NT2/D1 (cell line): ENCODE measurements at regions not wholly inside any gene's neighbourhood (a gene's known extent, or its start where the extent isn't known, plus 50 kb on each side); places are given as distances from the start of the nearest gene placed in this dataset.
"Not testable (repeated sequence)": the region's sequence is repeated elsewhere in the genome, so short reads cannot be mapped to it uniquely, and the experiment has no call there.

ENCODE experiments used
- DNase-seq: peaks from one replicate; pipeline ENCODE4 v3.0.0-alpha.2; 2011; ENCODE audit warnings: low read depth, low spot score
- H3K27me3 ChIP-seq: 2 replicates; pipeline ENCODE4 v1.6.0; 2011; ENCODE audit warnings: mild to moderate bottlenecking; ENCODE audit not compliant: insufficient read length, insufficient read depth
- H3K36me3 ChIP-seq: 2 replicates; pipeline ENCODE4 v1.6.1; 2011; ENCODE audit warnings: mild to moderate bottlenecking, low read length, mixed read lengths; ENCODE audit not compliant: insufficient read depth, insufficient read length
- H3K4me1 ChIP-seq: 2 replicates; pipeline ENCODE4 v1.5.1; 2011; ENCODE audit not compliant: insufficient read depth, insufficient read length
- H3K4me3 ChIP-seq: 2 replicates; pipeline ENCODE4 v1.5.1; 2011; ENCODE audit warnings: low read depth; ENCODE audit not compliant: insufficient read length
- H3K9ac ChIP-seq: 2 replicates; pipeline ENCODE4 v1.6.0; 2011; ENCODE audit warnings: low read depth; ENCODE audit not compliant: insufficient read length
- H3K9me3 ChIP-seq: 2 replicates; pipeline ENCODE4 v1.5.1; 2011; ENCODE audit warnings: mild to moderate bottlenecking, low read length; ENCODE audit not compliant: insufficient read depth
- SUZ12 ChIP-seq: IDR thresholded peaks from 2 replicates; pipeline ENCODE4 v1.6.1; 2011; ENCODE audit not compliant: insufficient read length, insufficient read depth; ENCODE audit errors: extremely low read depth
- YY1 ChIP-seq: IDR thresholded peaks from 2 replicates; pipeline ENCODE4 v1.6.1; 2011; ENCODE audit not compliant: insufficient read length, insufficient read depth
- ZNF274 ChIP-seq: IDR thresholded peaks from 2 replicates; pipeline ENCODE4 v1.6.1; 2011; ENCODE audit warnings: mild to moderate bottlenecking, low read depth, low read length

- no peaks in the 10 kb centered on the region for H3K27me3 ChIP-seq
- no peak for DNase-seq
- H3K36me3 ChIP-seq = no peaks in the 10 kb centered on the region
Observed at GRCh38 chr2:220814441-220814840, 757.7 kb downstream of the EPHA4 start.

GRCh38 chr2:220815698-220816097 lies 756.4 kb downstream of the EPHA4 start:
- H3K27me3 ChIP-seq = no peaks in the 10 kb centered on the region
- no peak for TF ChIP-seq SUZ12
- no peak for TF ChIP-seq ZNF274
- no peak for TF ChIP-seq YY1
- H3K9me3 ChIP-seq = 0 out of 2 replicates have a peak, but pooled peaks cover 9% of the 10 kb centered on the region
- no peaks in the 10 kb centered on the region for H3K4me1 ChIP-seq
- H3K36me3 ChIP-seq = no peaks in the 10 kb centered on the region
- no peak overlapping the region for H3K4me3 ChIP-seq
- no peak overlapping the region for H3K9ac ChIP-seq
- no peak for DNase-seq

More at GRCh38 chr2:220814441-220814840, 757.7 kb downstream of the EPHA4 start:
- no peak overlapping the region for H3K9ac ChIP-seq
- 0 out of 2 replicates have a peak, but pooled peaks cover 9% of the 10 kb centered on the region for H3K9me3 ChIP-seq
- no peaks in the 10 kb centered on the region for H3K4me1 ChIP-seq
- no peak for TF ChIP-seq SUZ12
- no peak for TF ChIP-seq YY1
- TF ChIP-seq ZNF274 = no peak
- H3K4me3 ChIP-seq = no peak overlapping the region

GRCh38 chr2:220821683-220822082 lies 750.4 kb downstream of the EPHA4 start:
- TF ChIP-seq SUZ12 = no peak
- TF ChIP-seq YY1 = no peak
- TF ChIP-seq ZNF274 = no peak
- H3K4me1 ChIP-seq = no peaks in the 10 kb centered on the region
- no peak overlapping the region for H3K9ac ChIP-seq
- DNase-seq = no peak
- H3K4me3 ChIP-seq = no peak overlapping the region
- H3K36me3 ChIP-seq = no peaks in the 10 kb centered on the region
- 0 out of 2 replicates have a peak, but pooled peaks cover 9% of the 10 kb centered on the region for H3K9me3 ChIP-seq
- no peaks in the 10 kb centered on the region for H3K27me3 ChIP-seq

- H3K4me3 ChIP-seq, H3K9ac ChIP-seq, DNase-seq, H3K9me3 ChIP-seq, H3K36me3 ChIP-seq, H3K4me1 ChIP-seq, H3K27me3 ChIP-seq: not testable (repeated sequence)
Observed at GRCh38 chr2:220823590-220823989, 748.5 kb downstream of the EPHA4 start.

GRCh38 chr2:220833446-220833845 lies 738.7 kb downstream of the EPHA4 start:
- H3K9ac ChIP-seq = no peak overlapping the region
- TF ChIP-seq YY1 = no peak
- no peak for TF ChIP-seq ZNF274
- no peak for TF ChIP-seq SUZ12
- H3K4me1 ChIP-seq = no peaks in the 10 kb centered on the region
- no peaks in the 10 kb centered on the region for H3K9me3 ChIP-seq
- DNase-seq = no peak
- H3K4me3 ChIP-seq = no peak overlapping the region
- no peaks in the 10 kb centered on the region for H3K36me3 ChIP-seq
- no peaks in the 10 kb centered on the region for H3K27me3 ChIP-seq

GRCh38 chr2:220835583-220835982 lies 736.5 kb downstream of the EPHA4 start:
- TF ChIP-seq YY1 (no peak), ZNF274 (no peak), SUZ12 (no peak)
- Histone ChIP-seq H3K27me3 (no peaks in the 10 kb centered on the region), H3K36me3 (no peaks in the 10 kb centered on the region), H3K4me3 (no peak overlapping the region), H3K9me3 (no peaks in the 10 kb centered on the region), H3K9ac (no peak overlapping the region), H3K4me1 (no peaks in the 10 kb centered on the region)
- DNase-seq = no peak

- Histone ChIP-seq H3K9ac (no peak overlapping the region), H3K4me1 (no peaks in the 10 kb centered on the region), H3K27me3 (no peaks in the 10 kb centered on the region), H3K36me3 (no peaks in the 10 kb centered on the region), H3K9me3 (no peaks in the 10 kb centered on the region), H3K4me3 (no peak overlapping the region)
- TF ChIP-seq SUZ12 = no peak
- TF ChIP-seq YY1 = no peak
- no peak for DNase-seq
Observed at GRCh38 chr2:220837226-220837625, 734.9 kb downstream of the EPHA4 start.

- TF ChIP-seq ZNF274 (no peak), YY1 (no peak), SUZ12 (no peak)
- Histone ChIP-seq H3K36me3 (no peaks in the 10 kb centered on the region), H3K9ac (no peak overlapping the region), H3K4me1 (no peaks in the 10 kb centered on the region), H3K4me3 (no peak overlapping the region), H3K9me3 (no peaks in the 10 kb centered on the region), H3K27me3 (no peaks in the 10 kb centered on the region)
- DNase-seq = no peak
Observed at GRCh38 chr2:220842901-220843665, 729.0 kb downstream of the EPHA4 start.
